HL-60 (cell line): ENCODE measurements at regions not wholly inside any gene's neighbourhood (a gene's known extent, or its start where the extent isn't known, plus 50 kb on each side); places are given as distances from the start of the nearest gene placed in this dataset.

Source experiments
- GABPA ChIP-seq: IDR thresholded peaks from 2 replicates; pipeline ENCODE4 v1.6.1; 2012; ENCODE audit warnings: low read depth
- POLR2AphosphoS5 ChIP-seq: IDR thresholded peaks from 2 replicates; pipeline ENCODE4 v1.6.1; 2012; ENCODE audit warnings: low read depth
- REST ChIP-seq: IDR thresholded peaks from 2 replicates; pipeline ENCODE4 v1.6.1; 2012; ENCODE audit warnings: low read depth; ENCODE audit not compliant: insufficient replicate concordance
- SPI1 ChIP-seq: IDR thresholded peaks from 2 replicates; pipeline ENCODE4 v1.6.1; 2012; ENCODE audit warnings: low read depth, mild to moderate bottlenecking, borderline replicate concordance
- TF ChIP-seq, protein P1 (sequence below): IDR thresholded peaks from one replicate; pipeline ENCODE4 v1.5.1; 2011; ENCODE audit warnings: low read length, control low read depth, inconsistent platforms; ENCODE audit not compliant: insufficient read depth

DNA sequence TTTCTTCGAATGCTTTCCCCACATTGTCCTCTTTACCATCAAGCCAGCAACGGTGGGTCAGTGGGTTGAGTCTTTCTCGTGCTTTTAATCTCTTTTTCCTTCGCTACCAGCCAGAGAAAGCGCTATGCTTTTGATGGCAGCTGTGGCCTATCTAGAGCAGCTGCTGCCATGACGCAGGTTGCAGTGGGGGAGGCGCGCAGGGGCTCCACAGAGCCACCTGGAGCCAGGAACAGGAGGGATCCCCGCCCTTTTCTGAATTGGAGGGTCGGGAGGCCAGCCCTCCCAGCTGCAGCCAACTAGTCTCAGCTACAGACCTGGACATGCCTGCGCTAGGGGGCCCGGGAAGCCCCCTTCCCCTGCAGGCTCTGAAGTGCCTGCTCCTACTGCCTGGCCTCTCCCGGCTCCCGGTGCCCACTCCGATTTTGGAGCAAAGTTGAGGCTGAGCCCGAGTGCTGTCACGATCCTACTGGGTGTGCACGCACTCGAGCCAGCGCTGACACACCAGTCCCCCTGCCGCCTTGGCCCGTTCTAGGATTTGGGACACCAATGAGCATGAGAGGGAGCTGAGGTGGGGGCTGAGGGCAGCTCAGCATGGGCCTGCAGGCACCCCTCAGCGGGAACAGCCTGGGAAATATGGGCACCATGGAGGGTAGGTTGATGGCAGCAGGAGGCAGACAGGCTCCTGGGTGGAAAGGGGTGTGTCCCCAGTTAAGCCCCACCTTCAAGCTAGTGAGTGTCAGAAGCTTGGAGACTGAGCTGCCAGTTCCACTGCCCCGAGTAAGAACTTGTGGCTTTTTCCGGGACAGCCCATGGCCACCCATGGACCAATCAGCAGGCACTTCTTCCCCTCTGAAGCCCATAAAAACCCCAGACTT, 784.2 kb downstream of the SLC6A15 start:
- TF ChIP-seq, protein P1, sequence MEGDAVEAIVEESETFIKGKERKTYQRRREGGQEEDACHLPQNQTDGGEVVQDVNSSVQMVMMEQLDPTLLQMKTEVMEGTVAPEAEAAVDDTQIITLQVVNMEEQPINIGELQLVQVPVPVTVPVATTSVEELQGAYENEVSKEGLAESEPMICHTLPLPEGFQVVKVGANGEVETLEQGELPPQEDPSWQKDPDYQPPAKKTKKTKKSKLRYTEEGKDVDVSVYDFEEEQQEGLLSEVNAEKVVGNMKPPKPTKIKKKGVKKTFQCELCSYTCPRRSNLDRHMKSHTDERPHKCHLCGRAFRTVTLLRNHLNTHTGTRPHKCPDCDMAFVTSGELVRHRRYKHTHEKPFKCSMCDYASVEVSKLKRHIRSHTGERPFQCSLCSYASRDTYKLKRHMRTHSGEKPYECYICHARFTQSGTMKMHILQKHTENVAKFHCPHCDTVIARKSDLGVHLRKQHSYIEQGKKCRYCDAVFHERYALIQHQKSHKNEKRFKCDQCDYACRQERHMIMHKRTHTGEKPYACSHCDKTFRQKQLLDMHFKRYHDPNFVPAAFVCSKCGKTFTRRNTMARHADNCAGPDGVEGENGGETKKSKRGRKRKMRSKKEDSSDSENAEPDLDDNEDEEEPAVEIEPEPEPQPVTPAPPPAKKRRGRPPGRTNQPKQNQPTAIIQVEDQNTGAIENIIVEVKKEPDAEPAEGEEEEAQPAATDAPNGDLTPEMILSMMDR: no peak
- TF ChIP-seq POLR2AphosphoS5: no peak
- TF ChIP-seq SPI1: no peak
- TF ChIP-seq REST: no peak
- TF ChIP-seq GABPA: no peak
